ENCODE measurements at regions not wholly inside any gene's neighbourhood (a gene's known extent, or its start where the extent isn't known, plus 50 kb on each side); places are given as distances from the start of the nearest gene placed in this dataset.
A peak's percentile ranks its signal among the peaks of the same experiment; 100 is the strongest.

- Histone ChIP-seq H4K20me1 (ENCODE audit: control insufficient read depth, extremely low read depth, insufficient read depth, low read length) (no peaks in the 10 kb centered on the region), H3K27me3 (ENCODE audit: control insufficient read depth, insufficient read depth, low read length) (no peaks in the 10 kb centered on the region), H3K27ac (ENCODE audit: insufficient read depth, low read length) (no peak overlapping the region), H2AFZ (ENCODE audit: low read length) (no peak overlapping the region), H3K9me3 (ENCODE audit: control insufficient read depth, insufficient read depth, low read depth, low read length) (no peaks in the 10 kb centered on the region), H3K4me3 (replicated peaks in 1 of 4; ENCODE audit: control extremely low read depth in 1 of 4, insufficient read depth in 1 of 4, low read depth in 3 of 4, low read length in 4 of 4) (no peak overlapping the region), H3K4me1 (ENCODE audit: control insufficient read depth, extremely low read depth, insufficient read depth, low read length) (no peaks in the 10 kb centered on the region), H3K79me2 (ENCODE audit: control insufficient read depth, insufficient read depth, low read length) (no peaks in the 10 kb centered on the region), H3K36me3 (ENCODE audit: control insufficient read depth, insufficient read depth, low read length) (no peaks in the 10 kb centered on the region), H3K4me2 (ENCODE audit: extremely low read depth, insufficient read depth, low read length) (no peak overlapping the region), H3K9ac (ENCODE audit: insufficient read depth, low read length) (no peak overlapping the region)
- peak; percentile 7 to 11 for DNase-seq (ENCODE audit: low read depth in 2 of 2)
- no peak for TF ChIP-seq EZH2 (IDR thresholded peaks at IDR 0.05; ENCODE audit: low read length, missing control alignments)
- peak; percentile 39 to 44 for TF ChIP-seq CTCF (conservative IDR thresholded peaks at IDR 0.05 in 1 of 2, IDR thresholded peaks at IDR 0.05 in 1 of 2; ENCODE audit: low read depth in 1 of 2, low read length in 2 of 2)
Measured at GRCh38 chr14:65961004-65961403, 525.2 kb upstream of the CCDC196 start.

GRCh38 chr14:65962952-65963351, 523.2 kb upstream of the CCDC196 start:
- Histone ChIP-seq H3K4me3 (replicated peaks in 1 of 4; ENCODE audit: control extremely low read depth in 1 of 4, insufficient read depth in 1 of 4, low read depth in 3 of 4, low read length in 4 of 4) (no peak overlapping the region), H3K27ac (ENCODE audit: insufficient read depth, low read length) (no peak overlapping the region), H3K9me3 (ENCODE audit: control insufficient read depth, insufficient read depth, low read depth, low read length) (no peaks in the 10 kb centered on the region), H3K4me1 (ENCODE audit: control insufficient read depth, extremely low read depth, insufficient read depth, low read length) (no peaks in the 10 kb centered on the region), H3K9ac (ENCODE audit: insufficient read depth, low read length) (no peak overlapping the region), H4K20me1 (ENCODE audit: control insufficient read depth, extremely low read depth, insufficient read depth, low read length) (no peaks in the 10 kb centered on the region), H3K27me3 (ENCODE audit: control insufficient read depth, insufficient read depth, low read length) (no peaks in the 10 kb centered on the region), H3K4me2 (ENCODE audit: extremely low read depth, insufficient read depth, low read length) (no peak overlapping the region), H3K36me3 (ENCODE audit: control insufficient read depth, insufficient read depth, low read length) (no peaks in the 10 kb centered on the region), H2AFZ (ENCODE audit: low read length) (no peak overlapping the region), H3K79me2 (ENCODE audit: control insufficient read depth, insufficient read depth, low read length) (no peaks in the 10 kb centered on the region)
- no peak for DNase-seq (ENCODE audit: low read depth in 2 of 2)
- TF ChIP-seq CTCF (conservative IDR thresholded peaks at IDR 0.05 in 1 of 2, IDR thresholded peaks at IDR 0.05 in 1 of 2; ENCODE audit: low read depth in 1 of 2, low read length in 2 of 2) (no peak), EZH2 (IDR thresholded peaks at IDR 0.05; ENCODE audit: low read length, missing control alignments) (no peak)

GRCh38 chr14:65964366-65964765, 521.8 kb upstream of the CCDC196 start:
- no peaks in the 10 kb centered on the region for H3K27me3 ChIP-seq (ENCODE audit: control insufficient read depth, insufficient read depth, low read length)
- H3K9ac ChIP-seq (ENCODE audit: insufficient read depth, low read length): no peak overlapping the region
- H3K9me3 ChIP-seq (ENCODE audit: control insufficient read depth, insufficient read depth, low read depth, low read length): no peaks in the 10 kb centered on the region
- no peaks in the 10 kb centered on the region for H3K79me2 ChIP-seq (ENCODE audit: control insufficient read depth, insufficient read depth, low read length)
- no peak overlapping the region for H3K4me2 ChIP-seq (ENCODE audit: extremely low read depth, insufficient read depth, low read length)
- no peak overlapping the region for H3K4me3 ChIP-seq (replicated peaks in 1 of 4; ENCODE audit: control extremely low read depth in 1 of 4, insufficient read depth in 1 of 4, low read depth in 3 of 4, low read length in 4 of 4)
- no peaks in the 10 kb centered on the region for H4K20me1 ChIP-seq (ENCODE audit: control insufficient read depth, extremely low read depth, insufficient read depth, low read length)
- no peak for DNase-seq (ENCODE audit: low read depth in 2 of 2)
- H3K27ac ChIP-seq (ENCODE audit: insufficient read depth, low read length): no peak overlapping the region
- TF ChIP-seq EZH2 (IDR thresholded peaks at IDR 0.05; ENCODE audit: low read length, missing control alignments) (no peak), CTCF (conservative IDR thresholded peaks at IDR 0.05 in 1 of 2, IDR thresholded peaks at IDR 0.05 in 1 of 2; ENCODE audit: low read depth in 1 of 2, low read length in 2 of 2) (no peak)
- H2AFZ ChIP-seq (ENCODE audit: low read length): no peak overlapping the region
- no peaks in the 10 kb centered on the region for H3K4me1 ChIP-seq (ENCODE audit: control insufficient read depth, extremely low read depth, insufficient read depth, low read length)
- H3K36me3 ChIP-seq (ENCODE audit: control insufficient read depth, insufficient read depth, low read length): no peaks in the 10 kb centered on the region

Data from fibroblast of lung (primary cell).